ENCODE measurements at regions not wholly inside any gene's neighbourhood (a gene's known extent, or its start where the extent isn't known, plus 50 kb on each side); places are given as distances from the start of the nearest gene placed in this dataset.
"Not testable (repeated sequence)": the region's sequence is repeated elsewhere in the genome, so short reads cannot be mapped to it uniquely, and the experiment has no call there.

GRCh38 chr1:187734427-187734826 lies 905.7 kb downstream of the PLA2G4A start:
- in situ Hi-C loops (cut with HindIII; ENCODE audit: low sequenced_read_pairs): no loop called here
- DNase-seq (ENCODE audit: low read depth): no peak

GRCh38 chr1:187744665-187745064 lies 915.9 kb downstream of the PLA2G4A start:
- in situ Hi-C loops (cut with HindIII; ENCODE audit: low sequenced_read_pairs): no loop called here
- no peak overlapping the region for H3K4me3 ChIP-seq (ENCODE audit: low read depth, low read length)
- DNase-seq (ENCODE audit: low read depth): no peak
- TF ChIP-seq CTCF (IDR thresholded peaks at IDR 0.05; ENCODE audit: low read depth, low read length, missing control alignments): no peak

More at GRCh38 chr1:187734427-187734826, 905.7 kb downstream of the PLA2G4A start:
- H3K4me3 ChIP-seq (ENCODE audit: low read depth, low read length): no peak overlapping the region
- no peak for TF ChIP-seq CTCF (IDR thresholded peaks at IDR 0.05; ENCODE audit: low read depth, low read length, missing control alignments)

GRCh38 chr1:187755536-187755935 lies 926.8 kb downstream of the PLA2G4A start:
- in situ Hi-C loops (cut with HindIII; ENCODE audit: low sequenced_read_pairs): no loop called here
- no peak for TF ChIP-seq CTCF (IDR thresholded peaks at IDR 0.05; ENCODE audit: low read depth, low read length, missing control alignments)
- H3K4me3 ChIP-seq (ENCODE audit: low read depth, low read length): no peak overlapping the region
- DNase-seq (ENCODE audit: low read depth): no peak

GRCh38 chr1:187756684-187757083 lies 927.9 kb downstream of the PLA2G4A start:
- DNase-seq (ENCODE audit: low read depth); in situ Hi-C loops (cut with HindIII; ENCODE audit: low sequenced_read_pairs); H3K4me3 ChIP-seq (ENCODE audit: low read depth, low read length): not testable (repeated sequence)

GRCh38 chr1:187759825-187760333 lies 931.1 kb downstream of the PLA2G4A start:
- DNase-seq (ENCODE audit: low read depth): no peak
- in situ Hi-C loops (cut with HindIII; ENCODE audit: low sequenced_read_pairs): no loop called here
- TF ChIP-seq CTCF (IDR thresholded peaks at IDR 0.05; ENCODE audit: low read depth, low read length, missing control alignments): no peak
- H3K4me3 ChIP-seq (ENCODE audit: low read depth, low read length): no peak overlapping the region

GRCh38 chr1:187762118-187762517 lies 933.4 kb downstream of the PLA2G4A start:
- no peak overlapping the region for H3K4me3 ChIP-seq (ENCODE audit: low read depth, low read length)
- in situ Hi-C loops (cut with HindIII; ENCODE audit: low sequenced_read_pairs): no loop called here
- no peak for DNase-seq (ENCODE audit: low read depth)
- TF ChIP-seq CTCF (IDR thresholded peaks at IDR 0.05; ENCODE audit: low read depth, low read length, missing control alignments): no peak

GRCh38 chr1:187763465-187763864 lies 934.7 kb downstream of the PLA2G4A start:
- no peak for TF ChIP-seq CTCF (IDR thresholded peaks at IDR 0.05; ENCODE audit: low read depth, low read length, missing control alignments)
- DNase-seq (ENCODE audit: low read depth): no peak
- in situ Hi-C loops (cut with HindIII; ENCODE audit: low sequenced_read_pairs): no loop called here
- H3K4me3 ChIP-seq (ENCODE audit: low read depth, low read length): no peak overlapping the region
